ENCODE measurements at regions not wholly inside any gene's neighbourhood (a gene's known extent, or its start where the extent isn't known, plus 50 kb on each side); places are given as distances from the start of the nearest gene placed in this dataset.

- H3K4me3 ChIP-seq (ENCODE audit: low read depth, low read length, poor library complexity, severe bottlenecking), result no peak overlapping the region
- DNase-seq (ENCODE audit: low spot score), result no peak
- ChIA-PET CTCF (no interaction called here), POLR2A (ENCODE audit: low non-redundant PET) (no interaction called here)
- no peak overlapping the region for H3K27ac ChIP-seq (ENCODE audit: low read depth, low read length, poor library complexity, severe bottlenecking)
- no peaks in the 10 kb centered on the region for H3K9me3 ChIP-seq (ENCODE audit: low read depth, low read length, poor library complexity, severe bottlenecking)
- no peaks in the 10 kb centered on the region for H3K4me1 ChIP-seq (ENCODE audit: insufficient read depth, low read length, poor library complexity, severe bottlenecking)
- no peaks in the 10 kb centered on the region for H3K27me3 ChIP-seq (replicated peaks; ENCODE audit: insufficient read depth, low read depth, low read length, poor library complexity)
- H3K36me3 ChIP-seq (ENCODE audit: insufficient read depth, low read length, poor library complexity, severe bottlenecking), result no peaks in the 10 kb centered on the region
- BruUV-seq (replicated peaks), result no TSS peak
- TF ChIP-seq CTCF (conservative IDR thresholded peaks at IDR 0.05; ENCODE audit: low read depth, low read length), result no peak
- no peak for TF ChIP-seq EZH2 (IDR thresholded peaks at IDR 0.05; ENCODE audit: borderline replicate concordance, low read depth, low read length, poor library complexity, severe bottlenecking)
- intact Hi-C loops (cut with micrococcal nuclease; ENCODE audit: unreplicated experiment), result no loop called here
Measured at GRCh38 chr14:56000846-56001245, 117.4 kb upstream of the PELI2 start.

- Histone ChIP-seq H3K27me3 (replicated peaks; ENCODE audit: insufficient read depth, low read depth, low read length, poor library complexity) (no peaks in the 10 kb centered on the region), H3K4me3 (ENCODE audit: low read depth, low read length, poor library complexity, severe bottlenecking) (no peak overlapping the region), H3K4me1 (ENCODE audit: insufficient read depth, low read length, poor library complexity, severe bottlenecking) (no peaks in the 10 kb centered on the region), H3K36me3 (ENCODE audit: insufficient read depth, low read length, poor library complexity, severe bottlenecking) (no peaks in the 10 kb centered on the region), H3K9me3 (ENCODE audit: low read depth, low read length, poor library complexity, severe bottlenecking) (no peaks in the 10 kb centered on the region), H3K27ac (ENCODE audit: low read depth, low read length, poor library complexity, severe bottlenecking) (no peak overlapping the region)
- BruUV-seq (replicated peaks), result no TSS peak
- POLR2A ChIA-PET (ENCODE audit: low non-redundant PET), result no interaction called here
- intact Hi-C loops (cut with micrococcal nuclease; ENCODE audit: unreplicated experiment), result no loop called here
- no peak for DNase-seq (ENCODE audit: low spot score)
- TF ChIP-seq EZH2 (IDR thresholded peaks at IDR 0.05; ENCODE audit: borderline replicate concordance, low read depth, low read length, poor library complexity, severe bottlenecking) (no peak), CTCF (conservative IDR thresholded peaks at IDR 0.05; ENCODE audit: low read depth, low read length) (no peak)
- CTCF ChIA-PET, result no interaction called here
Measured at GRCh38 chr14:56002342-56002741, 115.9 kb upstream of the PELI2 start.

- H3K9me3 ChIP-seq (ENCODE audit: low read depth, low read length, poor library complexity, severe bottlenecking), result no peaks in the 10 kb centered on the region
- H3K27me3 ChIP-seq (replicated peaks; ENCODE audit: insufficient read depth, low read depth, low read length, poor library complexity), result no peaks in the 10 kb centered on the region
- TF ChIP-seq EZH2 (IDR thresholded peaks at IDR 0.05; ENCODE audit: borderline replicate concordance, low read depth, low read length, poor library complexity, severe bottlenecking) (no peak), CTCF (conservative IDR thresholded peaks at IDR 0.05; ENCODE audit: low read depth, low read length) (no peak)
- no peak overlapping the region for H3K4me3 ChIP-seq (ENCODE audit: low read depth, low read length, poor library complexity, severe bottlenecking)
- H3K4me1 ChIP-seq (ENCODE audit: insufficient read depth, low read length, poor library complexity, severe bottlenecking), result no peaks in the 10 kb centered on the region
- intact Hi-C loops (cut with micrococcal nuclease; ENCODE audit: unreplicated experiment), result no loop called here
- POLR2A ChIA-PET (ENCODE audit: low non-redundant PET), result no interaction called here
- DNase-seq (ENCODE audit: low spot score), result no peak
- H3K27ac ChIP-seq (ENCODE audit: low read depth, low read length, poor library complexity, severe bottlenecking), result no peak overlapping the region
- BruUV-seq (replicated peaks), result no TSS peak
- H3K36me3 ChIP-seq (ENCODE audit: insufficient read depth, low read length, poor library complexity, severe bottlenecking), result no peaks in the 10 kb centered on the region
- CTCF ChIA-PET, result no interaction called here
Measured at GRCh38 chr14:56002876-56003625, 115.2 kb upstream of the PELI2 start.
